PC-3 (cell line): ENCODE measurements at regions not wholly inside any gene's neighbourhood (a gene's known extent, or its start where the extent isn't known, plus 50 kb on each side); places are given as distances from the start of the nearest gene placed in this dataset.

Experiments used
- ATAC-seq: fragments of 200-7000 bp; cut with Tn5 transposase; 2 replicates; pipeline ENCODE4 v1.9.1; 2020; ENCODE audit warnings: mild to moderate bottlenecking, moderate library complexity
- BruUV-seq: library from RNA; stranded (reverse); fragments of 400-500 nt; replicated peaks from 2 replicates; lab custom pipeline; 2021; lab: Mats Ljungman, UMichigan
- CTCF ChIA-PET: fragments of 300-600 bp; sonication (Branson Sonifier 250); formaldehyde crosslinking; loops from one replicate; lab custom pipeline; 2022; ENCODE audit warnings: antibody characterized with exemption; lab: Charles Lee
- POLR2A ChIA-PET: fragments of 300-600 bp; sonication (Branson Sonifier 250); formaldehyde crosslinking; loops from one replicate; lab custom pipeline; 2022; ENCODE audit warnings: antibody characterized with exemption; ENCODE audit not compliant: unreplicated experiment; lab: Charles Lee
- DNase-seq: peaks from one replicate; pipeline ENCODE4 v3.0.0-alpha.2; 2015
- H2AFZ ChIP-seq: fragments of 300-600 bp; sonication (generic); 2 replicates; pipeline ENCODE4 v1.6.0; 2016; ENCODE audit warnings: antibody characterized with exemption, low read length
- H3F3A ChIP-seq: fragments of 300-600 bp; sonication (generic); one replicate; pipeline ENCODE4 v1.6.0; 2017; ENCODE audit warnings: antibody characterized with exemption, low read length, control low read depth, mild to moderate bottlenecking; ENCODE audit not compliant: unreplicated experiment
- H3K27ac ChIP-seq: fragments of 300-600 bp; sonication (generic); 2 replicates; pipeline ENCODE4 v1.5.1; 2016; ENCODE audit warnings: mild to moderate bottlenecking, low read length
- H3K27me3 ChIP-seq: fragments of 300-600 bp; sonication (generic); 2 replicates; pipeline ENCODE4 v1.6.1; 2016; ENCODE audit warnings: low read length, mixed read lengths
- H3K36me3 ChIP-seq: fragments of 300-600 bp; sonication (generic); 2 replicates; pipeline ENCODE4 v1.6.1; 2016; ENCODE audit warnings: low read depth, mixed run types, low read length, mixed read lengths
- H3K4me1 ChIP-seq: fragments of 300-600 bp; sonication (generic); 2 replicates; pipeline ENCODE4 v1.5.1; 2016; ENCODE audit warnings: low read length; ENCODE audit not compliant: insufficient read depth
- H3K4me2 ChIP-seq: fragments of 300-600 bp; sonication (generic); 2 replicates; pipeline ENCODE4 v1.6.0; 2016; ENCODE audit warnings: low read length
- H3K4me3 ChIP-seq: fragments of 300-600 bp; sonication (generic); 2 replicates; pipeline ENCODE4 v1.5.1; 2016; ENCODE audit warnings: mild to moderate bottlenecking, low read length, mixed read lengths
- H3K79me2 ChIP-seq: fragments of 300-600 bp; sonication (generic); 2 replicates; pipeline ENCODE4 v1.6.1; 2017; ENCODE audit warnings: low read length, mixed read lengths
- H3K9ac ChIP-seq: fragments of 300-600 bp; sonication (generic); 2 replicates; pipeline ENCODE4 v1.6.0; 2016; ENCODE audit warnings: mild to moderate bottlenecking, low read length
- H3K9me2 ChIP-seq: fragments of 300-600 bp; sonication (generic); replicated peaks from 2 replicates; pipeline ENCODE4 v1.6.1; 2016; ENCODE audit warnings: mixed run types, low read length, mixed read lengths
- H3K9me3 ChIP-seq: fragments of 300-600 bp; sonication (generic); 2 replicates; pipeline ENCODE4 v1.6.1; 2016; ENCODE audit warnings: low read length, mixed read lengths
- H4K20me1 ChIP-seq: fragments of 300-600 bp; sonication (generic); 2 replicates; pipeline ENCODE4 v1.6.1; 2016; ENCODE audit warnings: low read length, mixed read lengths
- CTCF ChIP-seq: fragments of 300-600 bp; sonication (generic); conservative IDR thresholded peaks from 2 replicates; pipeline ENCODE4 v1.5.1; 2017; ENCODE audit warnings: antibody characterized with exemption, low read depth, mild to moderate bottlenecking, low read length
- EZH2 ChIP-seq: fragments of 300-600 bp; sonication (generic); IDR thresholded peaks from one replicate; pipeline ENCODE4 v1.6.1; 2017; ENCODE audit warnings: antibody characterized with exemption, mild to moderate bottlenecking, low read length; ENCODE audit not compliant: unreplicated experiment
- EZH2phosphoT487 ChIP-seq: fragments of 300-600 bp; sonication (generic); IDR thresholded peaks from 2 replicates; pipeline ENCODE4 v1.6.1; 2018; ENCODE audit warnings: mild to moderate bottlenecking, antibody characterized with exemption, low read length, borderline replicate concordance
- intact Hi-C: fragments of 100-400 bp; cut with micrococcal nuclease; formaldehyde crosslinking; loops from 2 replicates; pipeline ENCODE4 v1.9.0; 2023

GRCh38 chr18:60664736-60665135 lies 292.2 kb upstream of the MC4R start:
- DNase-seq, result no peak
- H3K9ac ChIP-seq, result no peak overlapping the region
- ChIA-PET POLR2A (no interaction called here), CTCF (no interaction called here)
- H3K27me3 ChIP-seq, result no peaks in the 10 kb centered on the region
- BruUV-seq, result no TSS peak
- ATAC-seq, result no peak
- peaks cover 3% of the 10 kb centered on the region; the same call in 1 of the 2 replicates for H3K4me1 ChIP-seq
- no peak overlapping the region for H2AFZ ChIP-seq
- no peaks in the 10 kb centered on the region for H4K20me1 ChIP-seq
- H3K79me2 ChIP-seq, result no peaks in the 10 kb centered on the region
- H3F3A ChIP-seq, result no peaks in the 10 kb centered on the region
- H3K36me3 ChIP-seq, result no peaks in the 10 kb centered on the region
- H3K9me2 ChIP-seq, result no peaks in the 10 kb centered on the region
- no peak overlapping the region for H3K4me2 ChIP-seq
- intact Hi-C loops, result loop anchor here (5.0 kb wide), 1 partner anchor 838 kb away; no protein-coding TSS in a partner anchor
- H3K4me3 ChIP-seq, result no peak overlapping the region
- no peaks in the 10 kb centered on the region for H3K9me3 ChIP-seq
- TF ChIP-seq EZH2phosphoT487, result no peak
- no peak for TF ChIP-seq CTCF
- no peak for TF ChIP-seq EZH2
- H3K27ac ChIP-seq, result no peak overlapping the region

GRCh38 chr18:60667016-60667415 lies 294.4 kb upstream of the MC4R start:
- DNase-seq, result no peak
- H3K9ac ChIP-seq, result no peak overlapping the region
- peaks cover 11% of the 10 kb centered on the region for H3K27me3 ChIP-seq
- no peaks in the 10 kb centered on the region for H3K79me2 ChIP-seq
- ATAC-seq, result no peak
- H3K36me3 ChIP-seq, result no peaks in the 10 kb centered on the region
- H4K20me1 ChIP-seq, result no peaks in the 10 kb centered on the region
- no peaks in the 10 kb centered on the region for H3K9me3 ChIP-seq
- H3F3A ChIP-seq, result no peaks in the 10 kb centered on the region
- H3K27ac ChIP-seq, result no peak overlapping the region
- BruUV-seq, result no TSS peak
- H3K4me1 ChIP-seq, result peaks cover 3% of the 10 kb centered on the region; the same call in 1 of the 2 replicates
- H3K4me2 ChIP-seq, result no peak overlapping the region
- H3K4me3 ChIP-seq, result no peak overlapping the region
- CTCF ChIA-PET, result no interaction called here
- no peak for TF ChIP-seq EZH2phosphoT487
- TF ChIP-seq CTCF, result no peak
- no peak for TF ChIP-seq EZH2
- POLR2A ChIA-PET, result no interaction called here
- H2AFZ ChIP-seq, result no peak overlapping the region
- H3K9me2 ChIP-seq, result no peaks in the 10 kb centered on the region
- intact Hi-C loops, result loop anchor here (5.0 kb wide), 1 partner anchor 835 kb away; no protein-coding TSS in a partner anchor

- DNase-seq (peak; percentile 25), ATAC-seq (no peak)
- Histone ChIP-seq H3F3A (no peaks in the 10 kb centered on the region), H2AFZ (no peak overlapping the region), H3K4me3 (no peak overlapping the region), H3K27me3 (peaks cover 11% of the 10 kb centered on the region), H3K9ac (no peak overlapping the region), H3K79me2 (no peaks in the 10 kb centered on the region), H3K4me2 (no peak overlapping the region), H3K9me3 (no peaks in the 10 kb centered on the region), H3K27ac (no peak overlapping the region), H4K20me1 (no peaks in the 10 kb centered on the region), H3K36me3 (no peaks in the 10 kb centered on the region), H3K9me2 (no peaks in the 10 kb centered on the region), H3K4me1 (no peaks in the 10 kb centered on the region)
- peak; percentile 54 for TF ChIP-seq CTCF
- TF ChIP-seq EZH2, result no peak
- TF ChIP-seq EZH2phosphoT487, result no peak
- intact Hi-C loops, result loop anchor here (5.0 kb wide), 1 partner anchor 834 kb away; no protein-coding TSS in a partner anchor
- CTCF ChIA-PET, result no interaction called here
- POLR2A ChIA-PET, result no interaction called here
- BruUV-seq, result no TSS peak
These were observed 296.0 kb upstream of the MC4R start for GRCh38 chr18:60668583-60668982.
